HG03460 (cell line): ENCODE measurements at regions not wholly inside any gene's neighbourhood (a gene's known extent, or its start where the extent isn't known, plus 50 kb on each side); places are given as distances from the start of the nearest gene placed in this dataset.
"Not testable (repeated sequence)": the region's sequence is repeated elsewhere in the genome, so short reads cannot be mapped to it uniquely, and the experiment has no call there.

Source experiments
- ATAC-seq: cut with Tn5 transposase; IDR thresholded peaks from one replicate; pipeline ENCODE4 v1.9.1; 2021; ENCODE audit not compliant: unreplicated experiment

GRCh38 chr6:6724539-6725467, 136.3 kb downstream of the LY86 start:
- ATAC-seq = no peak

GRCh38 chr6:6725468-6726209, 137.1 kb downstream of the LY86 start:
- ATAC-seq = no peak

GRCh38 chr6:6728169-6728941, 139.8 kb downstream of the LY86 start:
- no peak for ATAC-seq

GRCh38 chr6:6729971-6730370, 141.5 kb downstream of the LY86 start:
- no peak for ATAC-seq

GRCh38 chr6:6730831-6731230, 142.3 kb downstream of the LY86 start:
- no peak for ATAC-seq

- ATAC-seq = no peak
Observed at GRCh38 chr6:6734479-6735465, 146.3 kb downstream of the LY86 start.

- ATAC-seq = no peak
Observed at GRCh38 chr6:6736791-6737654, 148.5 kb downstream of the LY86 start.

GRCh38 chr6:6737671-6738070, 149.2 kb downstream of the LY86 start:
- ATAC-seq = no peak

- no peak for ATAC-seq
Observed at GRCh38 chr6:6738108-6738507, 149.6 kb downstream of the LY86 start.

- no peak for ATAC-seq
Observed at GRCh38 chr6:6738922-6739716, 150.6 kb downstream of the LY86 start.

- ATAC-seq = no peak
Observed at GRCh38 chr6:6740595-6740994, 152.1 kb downstream of the LY86 start.

- ATAC-seq = no peak
Observed at GRCh38 chr6:6741264-6741663, 152.7 kb downstream of the LY86 start.

GRCh38 chr6:6742535-6742934, 154.0 kb downstream of the LY86 start:
- ATAC-seq = no peak

- no peak for ATAC-seq
Observed at GRCh38 chr6:6744551-6744950, 156.0 kb downstream of the LY86 start.

GRCh38 chr6:6745637-6746332, 157.3 kb downstream of the LY86 start:
- not testable (repeated sequence) for ATAC-seq

- no peak for ATAC-seq
Observed at GRCh38 chr6:6746333-6746969, 157.9 kb downstream of the LY86 start.

- no peak for ATAC-seq
Observed at GRCh38 chr6:6746970-6747338, 158.4 kb downstream of the LY86 start.
